GM19238 (cell line): ENCODE measurements at regions not wholly inside any gene's neighbourhood (a gene's known extent, or its start where the extent isn't known, plus 50 kb on each side); places are given as distances from the start of the nearest gene placed in this dataset.

Source experiments
- DNase-seq: peaks from one replicate; pipeline ENCODE4 v3.0.0; 2011; ENCODE audit warnings: low spot score; ENCODE audit not compliant: insufficient read length

- DNase-seq, result no peak
Observed at GRCh38 chr7:68420342-68421192, 1177.7 kb upstream of the AUTS2 start.

GRCh38 chr7:68421712-68422111, 1176.6 kb upstream of the AUTS2 start:
- no peak for DNase-seq

GRCh38 chr7:68422281-68422680, 1176.0 kb upstream of the AUTS2 start:
- no peak for DNase-seq

DNA sequence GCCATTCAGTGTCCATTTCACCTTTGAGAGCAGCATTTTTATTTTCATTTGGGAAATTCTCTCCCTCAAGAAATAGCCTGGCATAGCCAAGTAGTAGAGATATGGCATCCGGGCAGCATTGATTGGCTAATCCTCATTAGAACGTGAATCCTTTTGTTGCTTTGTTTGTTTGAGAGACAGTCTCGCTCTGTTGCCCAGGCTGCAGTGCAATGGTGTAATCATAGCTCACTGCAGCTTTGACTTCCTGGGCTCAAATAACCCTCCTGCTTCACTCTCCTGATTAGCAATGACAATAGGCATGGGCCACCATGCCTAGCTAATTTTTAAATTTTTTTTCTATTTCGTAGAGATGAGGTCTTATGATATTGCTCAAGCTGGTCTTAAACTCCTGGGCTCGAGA, 1174.9 kb upstream of the AUTS2 start:
- no peak for DNase-seq

GRCh38 chr7:68424658-68425297, 1173.5 kb upstream of the AUTS2 start:
- DNase-seq, result no peak

GRCh38 chr7:68425377-68425776, 1172.9 kb upstream of the AUTS2 start:
- no peak for DNase-seq

DNA sequence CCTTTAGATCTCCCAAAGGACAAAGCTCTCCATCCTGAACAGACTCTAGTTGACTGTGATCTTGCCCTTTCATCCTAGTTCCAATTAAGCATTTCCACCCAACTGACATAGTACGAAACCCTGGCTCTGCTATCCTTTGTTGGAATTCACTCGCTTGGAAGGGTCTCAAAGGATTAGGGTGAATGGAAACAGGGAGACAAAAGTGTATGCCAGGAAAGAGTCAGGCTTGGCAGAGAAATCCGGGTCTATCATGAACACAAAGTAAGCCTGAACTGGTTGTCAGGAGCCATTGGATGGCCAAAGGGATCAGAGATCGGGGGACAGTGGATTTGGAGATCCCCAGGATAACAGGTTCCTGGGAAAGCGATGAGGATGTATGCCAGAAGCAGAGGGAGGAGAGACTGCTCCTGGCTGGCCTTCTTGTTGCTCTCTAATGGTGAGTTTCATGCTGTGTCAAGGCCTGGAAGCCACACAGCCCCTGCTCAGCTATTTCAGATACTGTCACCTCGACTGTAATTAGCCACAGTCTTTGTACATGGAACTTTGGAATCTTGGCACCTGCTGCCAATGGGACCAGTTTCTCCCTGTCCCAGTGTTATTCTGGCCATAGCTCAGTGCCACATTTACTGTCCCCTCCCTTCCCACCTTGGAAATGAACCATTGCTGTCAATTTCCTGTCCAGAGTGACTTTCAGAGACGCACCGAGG, 1168.7 kb upstream of the AUTS2 start:
- no peak for DNase-seq

GRCh38 chr7:68432585-68432984, 1165.7 kb upstream of the AUTS2 start:
- no peak for DNase-seq

- no peak for DNase-seq
Observed at GRCh38 chr7:68433462-68434070, 1164.7 kb upstream of the AUTS2 start.

DNA sequence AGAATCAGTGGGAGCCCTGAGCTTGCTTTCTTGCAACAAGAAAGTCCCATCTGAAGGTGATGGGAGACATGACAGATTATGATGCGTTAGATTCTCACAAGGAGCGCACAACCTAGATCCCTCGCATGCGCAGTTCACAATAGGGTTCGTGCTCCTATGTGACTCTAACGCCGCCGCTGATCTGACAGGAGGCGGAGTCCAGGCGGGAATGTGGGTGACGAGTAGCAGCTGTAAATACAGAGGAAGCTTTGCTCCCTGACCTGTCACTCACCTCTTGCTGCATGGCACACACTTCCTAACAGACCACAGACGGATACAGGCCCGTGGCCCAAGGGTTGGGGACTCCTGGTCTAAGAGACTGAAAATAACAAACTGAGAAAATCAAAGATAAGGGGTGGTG, 1163.4 kb upstream of the AUTS2 start:
- no peak for DNase-seq

DNA sequence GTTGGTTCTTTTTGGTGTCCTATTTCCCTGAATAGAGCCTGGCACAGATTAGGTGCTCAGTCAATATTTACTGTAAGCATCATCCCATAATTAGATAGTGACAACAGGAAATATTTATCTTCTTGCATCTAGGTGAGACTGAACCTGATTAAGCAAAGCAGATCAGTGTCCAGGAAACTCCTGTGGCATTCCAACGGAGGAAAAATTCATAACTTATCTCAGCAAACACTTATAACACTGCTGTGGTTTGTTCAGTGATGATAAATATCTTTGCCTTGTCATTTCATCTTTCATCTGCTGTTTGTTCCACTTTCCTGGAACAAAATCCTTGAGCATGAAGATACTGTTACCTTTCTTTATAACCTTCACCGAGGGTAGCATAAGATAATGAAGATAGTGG, 1160.3 kb upstream of the AUTS2 start:
- no peak for DNase-seq

GRCh38 chr7:68438811-68439210, 1159.5 kb upstream of the AUTS2 start:
- no peak for DNase-seq

DNA sequence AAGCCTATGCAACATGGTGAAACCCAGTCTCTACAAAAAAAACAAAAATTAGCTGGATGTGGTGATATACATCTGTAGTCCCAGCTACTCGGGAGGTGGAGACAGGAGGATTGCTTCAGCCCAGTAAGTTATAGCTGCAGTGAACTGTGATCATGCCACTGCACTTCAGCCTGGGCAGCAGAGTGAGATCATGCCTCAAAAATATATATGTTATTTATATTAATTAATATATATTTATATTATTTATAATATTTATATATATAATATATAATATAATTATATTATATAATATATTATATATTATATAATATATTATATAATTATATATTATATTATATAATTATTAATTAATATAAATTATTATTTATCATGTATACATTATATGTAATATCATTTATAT, 1158.4 kb upstream of the AUTS2 start:
- no peak for DNase-seq

DNA sequence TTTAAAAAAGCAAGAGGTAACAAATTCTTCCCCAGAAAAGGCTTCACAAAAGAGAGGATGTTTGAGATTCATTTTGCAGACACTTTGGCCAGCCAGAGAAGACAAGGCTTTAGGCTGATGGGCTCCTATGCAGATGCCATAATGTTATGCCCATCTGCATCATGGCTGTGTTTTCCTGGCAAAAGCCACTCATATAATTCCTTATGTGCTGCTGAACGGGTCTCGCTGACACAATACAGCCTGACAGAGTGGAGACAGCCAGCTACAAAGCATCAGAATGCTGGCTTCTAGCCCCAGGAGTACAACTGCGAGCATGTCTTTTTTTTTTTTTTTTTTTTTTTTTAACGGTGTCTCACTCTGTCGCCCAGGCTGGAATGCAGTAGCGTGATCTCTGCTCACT, 1157.4 kb upstream of the AUTS2 start:
- no peak for DNase-seq

GRCh38 chr7:68441645-68442044, 1156.6 kb upstream of the AUTS2 start:
- no peak for DNase-seq

- no peak for DNase-seq
Observed at GRCh38 chr7:68442931-68443631, 1155.2 kb upstream of the AUTS2 start.

DNA sequence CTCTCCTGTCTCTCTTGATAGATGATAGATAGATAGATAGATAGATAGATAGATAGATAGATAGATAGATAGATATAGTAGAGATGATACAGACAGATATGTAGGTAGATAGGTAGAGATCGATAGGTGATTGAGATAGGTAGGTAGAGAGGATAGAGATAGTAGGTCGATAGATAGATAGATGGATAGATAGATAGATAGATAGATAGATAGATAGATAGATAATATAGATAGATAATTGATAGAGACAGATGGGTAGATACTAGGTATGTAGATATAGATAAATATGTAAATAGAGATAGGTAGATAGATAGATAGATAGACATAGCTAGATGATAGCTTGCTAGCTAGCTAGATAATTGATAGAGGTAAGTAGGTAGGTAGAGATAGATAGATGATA, 1154.2 kb upstream of the AUTS2 start:
- no peak for DNase-seq

GRCh38 chr7:68444956-68445355, 1153.3 kb upstream of the AUTS2 start:
- no peak for DNase-seq

- DNase-seq, result no peak
Observed at GRCh38 chr7:68446183-68446582, 1152.1 kb upstream of the AUTS2 start.

- DNase-seq, result no peak
Observed at GRCh38 chr7:68449099-68449498, 1149.2 kb upstream of the AUTS2 start.

DNA sequence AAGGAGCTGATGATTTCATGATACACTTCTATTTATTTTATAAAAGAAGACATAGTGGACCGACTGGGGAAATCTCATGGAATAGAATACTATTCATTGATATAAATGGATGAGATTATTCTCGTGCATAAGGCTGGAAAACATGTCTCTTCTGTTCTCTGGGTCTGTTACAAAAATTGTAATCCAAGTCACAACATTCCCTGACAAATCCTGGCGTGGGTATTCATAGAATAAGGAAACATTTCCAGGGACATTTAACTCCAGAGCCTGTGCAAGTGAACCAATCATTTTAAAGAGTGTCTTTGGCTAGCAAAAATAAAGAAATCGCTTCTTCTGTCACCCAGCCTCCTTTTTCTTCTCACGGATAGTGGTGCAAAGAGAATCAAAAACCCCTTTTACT, 1148.5 kb upstream of the AUTS2 start:
- no peak for DNase-seq
